ENCODE measurements at regions not wholly inside any gene's neighbourhood (a gene's known extent, or its start where the extent isn't known, plus 50 kb on each side); places are given as distances from the start of the nearest gene placed in this dataset.

- Mint-ChIP-seq H3K9me3 (ENCODE audit: low read depth) (peaks cover 2% of the 10 kb centered on the region), H3K36me3 (ENCODE audit: low read depth) (no peaks in the 10 kb centered on the region), H3K4me3 (ENCODE audit: unreplicated experiment) (no peak overlapping the region), H3K27me3 (ENCODE audit: low read depth) (no peaks in the 10 kb centered on the region), H3K4me1 (ENCODE audit: low read depth) (no peaks in the 10 kb centered on the region), H3K27ac (ENCODE audit: unreplicated experiment) (no peak overlapping the region)
- peak; percentile 84 for TF ChIP-seq CTCF (IDR thresholded peaks at IDR 0.05)
- DNase-seq (ENCODE audit: low spot score), result no peak
Observed at GRCh38 chr6:94254689-94255088, 835.3 kb upstream of the EPHA7 start.

- Mint-ChIP-seq H3K4me3 (ENCODE audit: unreplicated experiment) (no peak overlapping the region), H3K27ac (ENCODE audit: unreplicated experiment) (no peak overlapping the region), H3K27me3 (ENCODE audit: low read depth) (no peaks in the 10 kb centered on the region), H3K9me3 (ENCODE audit: low read depth) (no peaks in the 10 kb centered on the region), H3K4me1 (ENCODE audit: low read depth) (no peaks in the 10 kb centered on the region), H3K36me3 (ENCODE audit: low read depth) (no peaks in the 10 kb centered on the region)
- no peak for TF ChIP-seq CTCF (IDR thresholded peaks at IDR 0.05)
- no peak for DNase-seq (ENCODE audit: low spot score)
Observed at GRCh38 chr6:94251878-94252277, 832.5 kb upstream of the EPHA7 start.

GRCh38 chr6:94245395-94245794 is 826.0 kb upstream of the EPHA7 start:
- H3K4me1 Mint-ChIP-seq (ENCODE audit: low read depth), result no peaks in the 10 kb centered on the region
- H3K27me3 Mint-ChIP-seq (ENCODE audit: low read depth), result no peaks in the 10 kb centered on the region
- H3K9me3 Mint-ChIP-seq (ENCODE audit: low read depth), result peaks cover 15% of the 10 kb centered on the region
- H3K36me3 Mint-ChIP-seq (ENCODE audit: low read depth), result peaks cover 2% of the 10 kb centered on the region
- no peak overlapping the region for H3K27ac Mint-ChIP-seq (ENCODE audit: unreplicated experiment)
- no peak overlapping the region for H3K4me3 Mint-ChIP-seq (ENCODE audit: unreplicated experiment)
- DNase-seq (ENCODE audit: low spot score), result no peak
- no peak for TF ChIP-seq CTCF (IDR thresholded peaks at IDR 0.05)

GRCh38 chr6:94238868-94239267 is 819.5 kb upstream of the EPHA7 start:
- no peak overlapping the region for H3K27ac Mint-ChIP-seq (ENCODE audit: unreplicated experiment)
- H3K4me1 Mint-ChIP-seq (ENCODE audit: low read depth), result no peaks in the 10 kb centered on the region
- H3K27me3 Mint-ChIP-seq (ENCODE audit: low read depth), result no peaks in the 10 kb centered on the region
- H3K36me3 Mint-ChIP-seq (ENCODE audit: low read depth), result peaks cover 2% of the 10 kb centered on the region
- TF ChIP-seq CTCF (IDR thresholded peaks at IDR 0.05), result no peak
- DNase-seq (ENCODE audit: low spot score), result no peak
- no peak overlapping the region for H3K4me3 Mint-ChIP-seq (ENCODE audit: unreplicated experiment)
- H3K9me3 Mint-ChIP-seq (ENCODE audit: low read depth), result peaks cover 15% of the 10 kb centered on the region

GRCh38 chr6:94227741-94228140 is 808.4 kb upstream of the EPHA7 start:
- no peak overlapping the region for H3K27ac Mint-ChIP-seq (ENCODE audit: unreplicated experiment)
- H3K36me3 Mint-ChIP-seq (ENCODE audit: low read depth), result no peaks in the 10 kb centered on the region
- H3K4me3 Mint-ChIP-seq (ENCODE audit: unreplicated experiment), result no peak overlapping the region
- no peak for TF ChIP-seq CTCF (IDR thresholded peaks at IDR 0.05)
- H3K27me3 Mint-ChIP-seq (ENCODE audit: low read depth), result no peaks in the 10 kb centered on the region
- DNase-seq (ENCODE audit: low spot score), result no peak
- H3K4me1 Mint-ChIP-seq (ENCODE audit: low read depth), result no peaks in the 10 kb centered on the region
- H3K9me3 Mint-ChIP-seq (ENCODE audit: low read depth), result peaks cover 8% of the 10 kb centered on the region

Data from chondrocyte (in vitro differentiated cells).